DOHH2 (cell line): ENCODE measurements at regions not wholly inside any gene's neighbourhood (a gene's known extent, or its start where the extent isn't known, plus 50 kb on each side); places are given as distances from the start of the nearest gene placed in this dataset.

Source experiments
- H3F3A ChIP-seq: fragments of 200-600 bp; sonication (generic), shearing (Covaris generic); 2 replicates; pipeline ENCODE4 v1.6.0; 2016; ENCODE audit warnings: antibody characterized with exemption, mild to moderate bottlenecking; ENCODE audit not compliant: control insufficient read depth, insufficient read depth
- H3K27ac ChIP-seq: fragments of 200-600 bp; sonication (generic); 2 replicates; pipeline ENCODE4 v1.5.1; 2014; ENCODE audit warnings: low read depth, mild to moderate bottlenecking, low read length, moderate library complexity
- H3K27me3 ChIP-seq: fragments of 200-600 bp; sonication (generic); 2 replicates; pipeline ENCODE4 v1.6.1; 2014; ENCODE audit warnings: mild to moderate bottlenecking, low read length, mixed read lengths; ENCODE audit not compliant: control insufficient read depth
- H3K36me3 ChIP-seq: fragments of 200-600 bp; sonication (generic); 2 replicates; pipeline ENCODE4 v1.6.1; 2014; ENCODE audit warnings: mild to moderate bottlenecking, low read length, moderate library complexity, mixed read lengths; ENCODE audit not compliant: control insufficient read depth
- H3K4me1 ChIP-seq: fragments of 200-600 bp; sonication (generic); 2 replicates; pipeline ENCODE4 v1.6.1; 2014; ENCODE audit warnings: mild to moderate bottlenecking, low read length, mixed read lengths; ENCODE audit not compliant: control insufficient read depth
- H3K4me2 ChIP-seq: fragments of 200-600 bp; sonication (generic); 2 replicates; pipeline ENCODE4 v1.6.0; 2014; ENCODE audit warnings: mild to moderate bottlenecking, low read length, moderate library complexity
- H3K4me3 ChIP-seq: fragments of 200-600 bp; sonication (generic); 2 replicates; pipeline ENCODE4 v1.5.1; 2014; ENCODE audit warnings: mild to moderate bottlenecking, low read length, mixed read lengths
- H3K79me2 ChIP-seq: fragments of 200-600 bp; sonication (generic); 2 replicates; pipeline ENCODE4 v1.6.1; 2014; ENCODE audit warnings: mild to moderate bottlenecking, low read length, mixed read lengths; ENCODE audit not compliant: control insufficient read depth
- H3K9me2 ChIP-seq: fragments of 200-600 bp; sonication (generic); replicated peaks from 2 replicates; pipeline ENCODE4 v1.6.1; 2014; ENCODE audit warnings: mild to moderate bottlenecking, low read length, mixed read lengths; ENCODE audit not compliant: control insufficient read depth
- H3K9me3 ChIP-seq: fragments of 200-600 bp; sonication (generic); 2 replicates; pipeline ENCODE4 v1.6.1; 2014; ENCODE audit warnings: antibody characterized with exemption, low read length, mixed read lengths; ENCODE audit not compliant: control insufficient read depth, insufficient read depth
- H4K20me1 ChIP-seq: fragments of 200-600 bp; sonication (generic); 2 replicates; pipeline ENCODE4 v1.6.0; 2014; ENCODE audit warnings: low read depth, mild to moderate bottlenecking, antibody characterized with exemption, low read length, moderate library complexity; ENCODE audit not compliant: control insufficient read depth, insufficient read depth
- CTCF ChIP-seq: fragments of 200-600 bp; sonication (generic); IDR thresholded peaks from one replicate; pipeline ENCODE4 v1.5.1; 2014; ENCODE audit warnings: antibody characterized with exemption, mild to moderate bottlenecking, low read depth, low read length; ENCODE audit not compliant: poor library complexity, severe bottlenecking
- EZH2phosphoT487 ChIP-seq: fragments of 200-600 bp; sonication (generic); IDR thresholded peaks from 2 replicates; pipeline ENCODE4 v1.6.1; 2017; ENCODE audit warnings: borderline replicate concordance, mild to moderate bottlenecking, antibody characterized with exemption, low read length, moderate library complexity, mixed read lengths

- no peaks in the 10 kb centered on the region for H3K9me2 ChIP-seq
- TF ChIP-seq CTCF: no peak
- TF ChIP-seq EZH2phosphoT487: no peak
- no peak overlapping the region for H3K27ac ChIP-seq
- no peaks in the 10 kb centered on the region for H3K9me3 ChIP-seq
- H3K4me2 ChIP-seq: no peak overlapping the region
- no peaks in the 10 kb centered on the region for H4K20me1 ChIP-seq
- H3K79me2 ChIP-seq: no peaks in the 10 kb centered on the region
- no peaks in the 10 kb centered on the region for H3K36me3 ChIP-seq
- no peaks in the 10 kb centered on the region; the same call in 1 of the 2 replicates for H3K27me3 ChIP-seq
- no peak overlapping the region for H3K4me3 ChIP-seq
- H3F3A ChIP-seq: no peaks in the 10 kb centered on the region
- no peaks in the 10 kb centered on the region for H3K4me1 ChIP-seq
Observed at GRCh38 chr10:78684947-78685346, 383.8 kb upstream of the ZMIZ1 start.

DNA sequence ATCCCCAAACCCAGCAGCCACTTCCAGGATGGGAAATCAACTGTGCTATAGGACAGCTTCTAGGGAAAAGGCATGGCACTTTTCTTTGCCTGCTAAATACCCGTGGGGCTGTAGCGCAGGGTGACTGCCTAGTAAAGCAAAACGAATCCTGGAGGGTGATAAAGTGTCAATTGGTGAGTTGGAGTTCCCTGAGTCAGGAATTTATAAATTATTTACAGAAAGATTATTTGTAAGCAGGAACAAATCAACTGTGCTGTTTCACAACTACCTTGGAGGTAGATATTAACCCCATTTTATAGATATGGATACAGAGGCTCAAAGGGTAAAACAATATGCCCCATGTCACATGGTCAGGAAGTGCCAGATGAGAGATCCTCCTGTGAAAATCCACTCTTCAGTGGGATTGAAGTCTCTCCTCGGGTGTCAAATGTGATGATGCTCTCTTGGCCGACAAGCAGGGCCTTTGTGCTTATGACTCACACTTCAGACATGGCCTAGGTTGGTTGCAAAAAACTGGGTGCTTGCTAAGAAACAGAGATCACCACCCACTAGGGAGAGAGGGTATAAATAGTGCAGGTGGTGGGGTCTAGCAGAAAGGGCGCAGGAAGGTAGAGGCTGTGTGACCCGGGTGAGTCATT is 383.2 kb upstream of the ZMIZ1 start:
- Histone ChIP-seq H3K27ac (no peak overlapping the region), H3K36me3 (no peaks in the 10 kb centered on the region), H3K4me2 (no peak overlapping the region), H3K79me2 (no peaks in the 10 kb centered on the region), H4K20me1 (no peaks in the 10 kb centered on the region), H3K9me3 (no peaks in the 10 kb centered on the region), H3K4me1 (no peaks in the 10 kb centered on the region), H3K27me3 (no peaks in the 10 kb centered on the region; the same call in 1 of the 2 replicates), H3F3A (no peaks in the 10 kb centered on the region), H3K4me3 (no peak overlapping the region), H3K9me2 (no peaks in the 10 kb centered on the region)
- TF ChIP-seq EZH2phosphoT487 (no peak), CTCF (no peak)

DNA sequence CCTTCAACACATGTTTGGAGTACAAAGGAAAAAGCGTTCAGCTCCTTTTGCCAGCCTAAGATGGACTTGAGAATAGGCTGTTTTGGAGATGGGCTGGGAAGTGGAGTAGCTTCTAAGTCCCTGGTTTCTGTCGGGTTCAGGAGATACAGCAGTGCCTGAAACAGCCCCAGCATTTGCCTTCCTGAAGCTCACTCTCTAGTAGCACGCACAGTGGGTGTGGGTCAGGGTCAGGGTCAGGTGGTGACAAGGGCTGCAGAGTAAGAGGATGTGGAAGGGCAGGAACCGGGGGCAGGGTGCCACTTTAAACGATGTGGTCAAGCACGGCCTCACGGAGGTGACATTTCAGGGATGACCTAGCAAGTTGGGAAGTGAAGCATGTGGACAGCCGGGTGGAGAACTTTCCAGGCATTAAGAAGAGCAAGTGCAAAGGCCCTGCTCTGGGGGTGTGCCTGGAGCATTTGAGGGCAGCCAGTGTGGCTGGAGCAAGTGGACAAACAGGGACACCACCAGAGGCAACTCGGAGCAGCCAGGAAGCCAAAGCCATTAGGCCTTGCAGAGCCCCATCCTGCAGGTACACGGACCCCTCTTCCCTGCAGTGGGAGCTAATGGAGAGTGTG is 382.2 kb upstream of the ZMIZ1 start:
- H4K20me1 ChIP-seq: no peaks in the 10 kb centered on the region
- no peak overlapping the region for H3K27ac ChIP-seq
- no peak for TF ChIP-seq CTCF
- no peak for TF ChIP-seq EZH2phosphoT487
- H3F3A ChIP-seq: no peaks in the 10 kb centered on the region
- no peaks in the 10 kb centered on the region for H3K9me3 ChIP-seq
- no peak overlapping the region for H3K4me3 ChIP-seq
- no peaks in the 10 kb centered on the region for H3K4me1 ChIP-seq
- H3K4me2 ChIP-seq: no peak overlapping the region
- H3K36me3 ChIP-seq: no peaks in the 10 kb centered on the region
- H3K9me2 ChIP-seq: no peaks in the 10 kb centered on the region
- H3K27me3 ChIP-seq: no peaks in the 10 kb centered on the region; the same call in 1 of the 2 replicates
- no peaks in the 10 kb centered on the region for H3K79me2 ChIP-seq
